ENCODE measurements at regions not wholly inside any gene's neighbourhood (a gene's known extent, or its start where the extent isn't known, plus 50 kb on each side); places are given as distances from the start of the nearest gene placed in this dataset.

DNA sequence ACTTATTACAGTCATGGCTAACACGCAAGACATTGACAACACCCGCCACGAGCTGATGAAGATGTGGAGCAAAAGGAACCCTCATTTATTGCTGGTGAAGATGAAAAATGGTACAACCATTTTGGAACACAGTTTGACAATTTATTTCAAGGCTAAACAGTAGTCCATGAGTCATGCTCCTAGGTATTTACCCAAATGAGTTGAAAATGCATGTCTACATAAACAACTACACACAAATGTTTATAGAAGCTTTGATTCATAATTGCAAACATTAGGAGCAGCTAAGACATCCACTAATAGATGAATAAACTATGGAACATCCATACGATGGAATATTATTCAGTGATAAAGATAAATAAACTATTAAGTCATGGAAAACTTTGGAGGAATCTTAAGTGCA, 580.1 kb downstream of the RAPGEF2 start:
- no peaks in the 10 kb centered on the region for H3K36me3 ChIP-seq (ENCODE audit: insufficient read depth, low read length)
- H3K4me3 ChIP-seq (ENCODE audit: low read depth in 1 of 2, low read length in 2 of 2), result no peak overlapping the region
- H3K4me2 ChIP-seq (ENCODE audit: insufficient read depth, low read length), result no peak overlapping the region
- no peaks in the 10 kb centered on the region for H3K27me3 ChIP-seq (ENCODE audit: insufficient read depth, low read length, poor library complexity)
- TF ChIP-seq, protein P1, sequence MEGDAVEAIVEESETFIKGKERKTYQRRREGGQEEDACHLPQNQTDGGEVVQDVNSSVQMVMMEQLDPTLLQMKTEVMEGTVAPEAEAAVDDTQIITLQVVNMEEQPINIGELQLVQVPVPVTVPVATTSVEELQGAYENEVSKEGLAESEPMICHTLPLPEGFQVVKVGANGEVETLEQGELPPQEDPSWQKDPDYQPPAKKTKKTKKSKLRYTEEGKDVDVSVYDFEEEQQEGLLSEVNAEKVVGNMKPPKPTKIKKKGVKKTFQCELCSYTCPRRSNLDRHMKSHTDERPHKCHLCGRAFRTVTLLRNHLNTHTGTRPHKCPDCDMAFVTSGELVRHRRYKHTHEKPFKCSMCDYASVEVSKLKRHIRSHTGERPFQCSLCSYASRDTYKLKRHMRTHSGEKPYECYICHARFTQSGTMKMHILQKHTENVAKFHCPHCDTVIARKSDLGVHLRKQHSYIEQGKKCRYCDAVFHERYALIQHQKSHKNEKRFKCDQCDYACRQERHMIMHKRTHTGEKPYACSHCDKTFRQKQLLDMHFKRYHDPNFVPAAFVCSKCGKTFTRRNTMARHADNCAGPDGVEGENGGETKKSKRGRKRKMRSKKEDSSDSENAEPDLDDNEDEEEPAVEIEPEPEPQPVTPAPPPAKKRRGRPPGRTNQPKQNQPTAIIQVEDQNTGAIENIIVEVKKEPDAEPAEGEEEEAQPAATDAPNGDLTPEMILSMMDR (IDR thresholded peaks at IDR 0.05; ENCODE audit: borderline replicate concordance, extremely low read depth, low read length, poor library complexity, severe bottlenecking), result no peak
- no peak for TF ChIP-seq EZH2 (IDR thresholded peaks at IDR 0.05; ENCODE audit: borderline replicate concordance, low read depth, low read length, severe bottlenecking)
- H4K20me1 ChIP-seq (ENCODE audit: insufficient read depth, low read length), result no peaks in the 10 kb centered on the region
- H3K27ac ChIP-seq (ENCODE audit: low read length), result no peak overlapping the region
- H3K9me3 ChIP-seq (ENCODE audit: insufficient read depth, low read length, severe bottlenecking), result no peaks in the 10 kb centered on the region
- DNase-seq, result no peak
- H3K79me2 ChIP-seq (ENCODE audit: insufficient read depth, low read length), result no peaks in the 10 kb centered on the region
- H2AFZ ChIP-seq (ENCODE audit: low read depth, low read length), result no peak overlapping the region
- no peak overlapping the region for H3K9ac ChIP-seq (ENCODE audit: low read depth, low read length)
- no peaks in the 10 kb centered on the region for H3K4me1 ChIP-seq (ENCODE audit: insufficient read depth, low read length)
- no peak for ATAC-seq (ENCODE audit: insufficient read depth, low read depth)

DNA sequence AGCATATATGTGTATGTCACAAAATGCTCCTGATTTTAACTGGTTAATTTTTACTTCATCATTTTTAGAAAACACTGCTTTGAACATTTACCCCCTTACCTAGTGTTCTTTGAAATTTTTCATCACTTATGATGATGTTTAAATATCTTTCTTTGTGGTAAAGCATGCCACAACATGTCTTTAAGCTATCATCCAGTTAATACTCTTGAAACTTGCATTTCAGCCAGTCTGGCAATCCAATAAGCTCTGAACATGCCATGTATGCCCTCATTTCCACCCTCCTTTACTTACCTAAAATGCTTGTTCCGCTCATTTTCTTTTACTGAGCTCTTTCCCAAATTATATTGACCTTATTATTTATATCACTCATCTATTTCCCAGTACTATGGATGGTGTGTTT, 581.2 kb downstream of the RAPGEF2 start:
- Histone ChIP-seq H3K36me3 (ENCODE audit: insufficient read depth, low read length) (no peaks in the 10 kb centered on the region), H3K79me2 (ENCODE audit: insufficient read depth, low read length) (no peaks in the 10 kb centered on the region), H3K4me1 (ENCODE audit: insufficient read depth, low read length) (no peaks in the 10 kb centered on the region), H4K20me1 (ENCODE audit: insufficient read depth, low read length) (no peaks in the 10 kb centered on the region), H2AFZ (ENCODE audit: low read depth, low read length) (no peak overlapping the region), H3K4me3 (ENCODE audit: low read depth in 1 of 2, low read length in 2 of 2) (no peak overlapping the region), H3K4me2 (ENCODE audit: insufficient read depth, low read length) (no peak overlapping the region), H3K27me3 (ENCODE audit: insufficient read depth, low read length, poor library complexity) (no peaks in the 10 kb centered on the region), H3K9ac (ENCODE audit: low read depth, low read length) (no peak overlapping the region), H3K9me3 (ENCODE audit: insufficient read depth, low read length, severe bottlenecking) (no peaks in the 10 kb centered on the region), H3K27ac (ENCODE audit: low read length) (no peak overlapping the region)
- ATAC-seq (ENCODE audit: insufficient read depth, low read depth), result no peak
- DNase-seq, result no peak
- TF ChIP-seq, protein P1 (IDR thresholded peaks at IDR 0.05; ENCODE audit: borderline replicate concordance, extremely low read depth, low read length, poor library complexity, severe bottlenecking), result no peak
- no peak for TF ChIP-seq EZH2 (IDR thresholded peaks at IDR 0.05; ENCODE audit: borderline replicate concordance, low read depth, low read length, severe bottlenecking)

DNA sequence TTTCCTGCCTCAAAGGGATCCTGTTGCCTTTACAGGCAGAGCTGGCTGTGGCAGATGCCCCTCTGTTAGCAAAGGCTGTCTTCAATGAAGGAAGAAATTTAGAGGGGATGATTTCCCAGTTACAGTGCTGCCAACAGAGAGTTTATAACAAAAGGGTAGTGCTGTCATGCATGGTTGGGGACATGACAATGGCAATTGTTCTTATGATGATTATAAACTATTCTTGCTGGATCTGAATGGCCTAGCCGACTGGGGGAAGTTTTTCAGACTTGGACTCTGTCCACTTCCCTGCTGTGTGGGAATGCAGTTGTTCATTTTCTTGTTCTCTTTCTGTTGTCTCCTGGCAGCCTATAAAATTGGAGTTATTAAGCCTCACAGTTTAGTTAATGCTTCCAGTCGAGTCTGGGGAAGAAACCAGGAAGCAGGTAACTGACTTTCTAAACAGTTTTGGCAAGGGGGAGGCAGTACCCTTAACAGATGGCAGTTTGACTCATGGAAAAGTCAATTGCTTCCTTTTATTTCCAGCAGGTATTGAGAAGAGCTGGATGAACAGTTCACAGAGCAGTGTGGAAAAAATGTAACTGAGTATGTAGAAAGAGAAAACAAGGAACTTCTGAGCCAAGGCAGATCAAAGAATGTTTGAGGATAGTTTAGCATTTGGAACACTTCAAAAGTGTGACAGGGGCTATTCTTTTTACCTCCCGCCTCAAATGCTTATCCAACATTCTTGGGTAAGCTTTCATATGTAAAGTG, 582.6 kb downstream of the RAPGEF2 start:
- no peak overlapping the region for H3K9ac ChIP-seq (ENCODE audit: low read depth, low read length)
- no peak for DNase-seq
- TF ChIP-seq EZH2 (IDR thresholded peaks at IDR 0.05; ENCODE audit: borderline replicate concordance, low read depth, low read length, severe bottlenecking), result no peak
- TF ChIP-seq, protein P1 (IDR thresholded peaks at IDR 0.05; ENCODE audit: borderline replicate concordance, extremely low read depth, low read length, poor library complexity, severe bottlenecking), result no peak
- H3K4me2 ChIP-seq (ENCODE audit: insufficient read depth, low read length), result no peak overlapping the region
- H3K27me3 ChIP-seq (ENCODE audit: insufficient read depth, low read length, poor library complexity), result no peaks in the 10 kb centered on the region
- H3K27ac ChIP-seq (ENCODE audit: low read length), result no peak overlapping the region
- H3K4me1 ChIP-seq (ENCODE audit: insufficient read depth, low read length), result no peaks in the 10 kb centered on the region
- no peak for ATAC-seq (ENCODE audit: insufficient read depth, low read depth)
- H3K79me2 ChIP-seq (ENCODE audit: insufficient read depth, low read length), result no peaks in the 10 kb centered on the region
- no peaks in the 10 kb centered on the region for H3K36me3 ChIP-seq (ENCODE audit: insufficient read depth, low read length)
- no peak overlapping the region for H2AFZ ChIP-seq (ENCODE audit: low read depth, low read length)
- no peak overlapping the region for H3K4me3 ChIP-seq (ENCODE audit: low read depth in 1 of 2, low read length in 2 of 2)
- no peaks in the 10 kb centered on the region for H4K20me1 ChIP-seq (ENCODE audit: insufficient read depth, low read length)
- no peaks in the 10 kb centered on the region for H3K9me3 ChIP-seq (ENCODE audit: insufficient read depth, low read length, severe bottlenecking)
